TTC549 (cell line): ENCODE measurements at regions not wholly inside any gene's neighbourhood (a gene's known extent, or its start where the extent isn't known, plus 50 kb on each side); places are given as distances from the start of the nearest gene placed in this dataset.
"Not testable (repeated sequence)": the region's sequence is repeated elsewhere in the genome, so short reads cannot be mapped to it uniquely, and the experiment has no call there.

Experiments used
- FAIRE-seq: peaks from 2 replicates; lab custom pipeline; 2012; peaks lifted over from hg19 to GRCh38; lab: Jason Lieb, UNC

GRCh38 chr2:64918220-64918886 lies 70.8 kb upstream of the SLC1A4 start:
- no peak for FAIRE-seq

- FAIRE-seq, result no peak
Observed at GRCh38 chr2:64919261-64919660, 69.9 kb upstream of the SLC1A4 start.

- FAIRE-seq, result no peak
Observed at GRCh38 chr2:64922482-64923384, 66.5 kb upstream of the SLC1A4 start.

DNA sequence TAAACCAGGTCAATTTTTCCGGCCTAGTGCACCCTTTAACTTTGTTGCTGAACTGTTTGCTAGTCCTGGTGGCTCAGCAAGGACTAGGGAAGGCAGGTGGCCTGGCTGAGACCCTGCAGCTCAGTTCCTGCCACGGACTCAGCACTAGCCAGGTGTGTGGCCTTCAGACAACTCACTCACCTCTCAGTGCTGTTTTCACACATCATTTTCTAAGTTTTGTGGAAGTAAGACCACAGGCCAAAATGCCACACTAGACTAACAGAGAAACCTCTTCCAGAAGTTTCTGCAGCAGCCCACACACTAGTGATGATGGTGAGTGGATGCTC lies 65.9 kb upstream of the SLC1A4 start:
- no peak for FAIRE-seq

GRCh38 chr2:64924170-64924934 lies 64.8 kb upstream of the SLC1A4 start:
- FAIRE-seq, result no peak

DNA sequence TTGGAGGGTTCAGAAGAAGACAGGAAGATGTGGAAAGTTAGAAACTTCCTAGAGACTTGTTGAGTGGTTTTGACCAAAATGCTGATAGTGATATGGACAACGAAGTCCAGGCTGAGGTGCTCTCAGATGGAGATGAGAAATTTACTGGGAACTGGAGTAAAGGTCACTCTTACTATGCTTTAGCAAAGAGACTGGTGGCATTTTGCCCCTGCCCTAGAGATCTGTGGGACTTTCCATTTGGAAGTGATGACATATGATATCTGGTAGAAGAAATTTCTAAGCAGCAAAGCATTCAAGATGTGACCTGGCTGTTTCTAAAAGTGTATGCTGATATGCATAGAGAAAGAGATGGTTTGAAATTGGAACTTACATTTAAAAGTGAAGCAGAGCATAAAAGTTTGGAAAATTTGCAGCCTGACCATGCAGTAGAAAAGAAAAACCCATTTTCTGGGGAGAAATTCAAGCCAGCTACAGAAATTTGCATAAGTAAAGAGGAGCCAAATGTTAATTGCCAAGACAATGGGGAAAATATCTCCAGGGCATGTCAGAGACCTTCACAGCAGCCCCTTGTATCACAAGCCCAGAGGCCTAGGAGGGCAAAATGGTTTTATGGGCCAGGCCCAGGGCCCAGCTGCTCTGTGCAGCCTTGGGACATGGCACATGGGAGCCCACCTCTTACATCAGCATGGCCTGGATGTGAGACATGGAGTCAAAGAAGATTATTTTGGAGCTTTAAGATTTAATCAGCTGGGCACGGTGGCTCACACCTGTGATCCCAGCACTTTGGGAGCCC lies 63.1 kb upstream of the SLC1A4 start:
- FAIRE-seq, result not testable (repeated sequence)

GRCh38 chr2:64928813-64929212 lies 60.4 kb upstream of the SLC1A4 start:
- no peak for FAIRE-seq

GRCh38 chr2:64929333-64929732 lies 59.9 kb upstream of the SLC1A4 start:
- FAIRE-seq, result no peak

GRCh38 chr2:64930258-64930671 lies 58.9 kb upstream of the SLC1A4 start:
- FAIRE-seq, result no peak

GRCh38 chr2:64931246-64932115 lies 57.7 kb upstream of the SLC1A4 start:
- FAIRE-seq, result no peak

- no peak for FAIRE-seq
Observed at GRCh38 chr2:64932116-64932370, 57.2 kb upstream of the SLC1A4 start.

- no peak for FAIRE-seq
Observed at GRCh38 chr2:64932371-64933216, 56.6 kb upstream of the SLC1A4 start.

GRCh38 chr2:64934530-64934929 lies 54.7 kb upstream of the SLC1A4 start:
- no peak for FAIRE-seq

DNA sequence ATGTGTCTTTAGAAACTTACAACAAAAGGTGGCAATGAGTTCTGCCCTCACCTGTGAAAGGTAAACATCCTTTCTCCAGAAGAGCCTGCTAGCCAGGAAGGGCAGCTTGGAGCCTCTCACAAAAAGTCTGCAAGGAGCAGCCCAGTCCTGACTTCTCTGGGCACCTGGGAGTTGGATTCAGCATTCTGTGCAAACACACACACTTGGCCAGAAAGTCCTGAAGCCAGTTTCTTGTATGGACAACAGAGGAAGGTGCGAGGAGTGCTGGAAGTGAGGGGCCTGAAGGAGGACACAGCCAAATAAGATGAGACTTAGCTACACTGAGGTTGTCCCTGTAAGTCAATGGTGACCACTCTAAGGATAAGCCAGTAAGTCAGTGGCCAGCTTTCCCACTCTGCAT lies 52.4 kb upstream of the SLC1A4 start:
- no peak for FAIRE-seq

DNA sequence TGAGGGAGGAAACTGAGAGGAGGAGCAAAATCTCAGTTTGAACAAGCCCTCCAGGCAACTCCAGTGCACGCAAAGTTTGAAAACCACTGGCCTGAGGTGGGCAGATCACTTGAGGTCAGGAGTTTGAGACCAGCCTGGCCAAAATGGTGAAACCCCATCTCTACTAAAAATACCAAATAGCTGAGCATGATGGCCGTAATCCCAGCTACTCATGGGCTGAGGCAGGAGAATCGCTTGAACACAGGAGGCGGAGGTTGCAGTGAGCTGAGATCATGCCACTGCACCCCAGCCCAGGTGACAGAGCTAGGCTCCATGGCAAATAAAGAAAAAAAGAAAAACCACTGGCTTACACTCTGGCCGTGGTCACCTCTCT lies 51.9 kb upstream of the SLC1A4 start:
- not testable (repeated sequence) for FAIRE-seq

DNA sequence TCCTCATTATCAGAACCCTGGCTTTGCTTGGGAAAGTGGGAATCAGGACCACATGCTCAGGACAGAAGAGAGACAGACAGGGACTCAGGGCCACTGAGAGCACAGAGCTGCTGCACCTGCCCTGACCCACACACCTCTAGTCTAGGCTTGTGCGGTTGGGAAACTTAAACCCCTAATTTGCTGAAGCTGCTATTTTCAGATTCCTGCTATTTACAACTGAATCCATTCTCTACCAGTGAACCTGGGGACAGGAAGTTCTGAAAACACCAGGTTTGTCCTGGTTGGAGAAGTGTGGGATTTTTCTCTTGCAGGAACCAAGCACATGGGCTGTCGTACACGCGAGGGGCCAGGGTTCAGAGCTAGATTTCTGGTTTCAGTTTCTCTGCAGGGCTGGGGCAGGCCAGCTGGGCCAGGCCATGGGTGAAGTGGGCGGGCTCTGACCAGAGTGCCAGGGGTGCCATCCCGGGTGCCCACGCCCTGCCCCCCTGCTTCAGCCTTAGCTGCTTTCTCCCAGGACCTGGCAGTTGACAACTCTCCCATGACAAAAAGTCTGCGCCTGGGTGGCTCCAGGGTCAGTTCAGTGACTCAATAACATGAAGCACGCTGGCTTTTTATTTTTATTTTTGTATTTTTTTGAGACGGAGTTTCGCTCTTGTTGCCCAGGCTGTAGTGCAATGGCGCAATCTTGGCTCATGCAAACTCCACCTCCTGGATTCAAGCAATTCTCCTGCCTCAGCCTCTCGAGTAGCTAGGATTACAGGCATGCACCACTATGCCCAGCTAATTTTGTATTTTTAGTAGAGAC lies 51.3 kb upstream of the SLC1A4 start:
- FAIRE-seq, result no peak

DNA sequence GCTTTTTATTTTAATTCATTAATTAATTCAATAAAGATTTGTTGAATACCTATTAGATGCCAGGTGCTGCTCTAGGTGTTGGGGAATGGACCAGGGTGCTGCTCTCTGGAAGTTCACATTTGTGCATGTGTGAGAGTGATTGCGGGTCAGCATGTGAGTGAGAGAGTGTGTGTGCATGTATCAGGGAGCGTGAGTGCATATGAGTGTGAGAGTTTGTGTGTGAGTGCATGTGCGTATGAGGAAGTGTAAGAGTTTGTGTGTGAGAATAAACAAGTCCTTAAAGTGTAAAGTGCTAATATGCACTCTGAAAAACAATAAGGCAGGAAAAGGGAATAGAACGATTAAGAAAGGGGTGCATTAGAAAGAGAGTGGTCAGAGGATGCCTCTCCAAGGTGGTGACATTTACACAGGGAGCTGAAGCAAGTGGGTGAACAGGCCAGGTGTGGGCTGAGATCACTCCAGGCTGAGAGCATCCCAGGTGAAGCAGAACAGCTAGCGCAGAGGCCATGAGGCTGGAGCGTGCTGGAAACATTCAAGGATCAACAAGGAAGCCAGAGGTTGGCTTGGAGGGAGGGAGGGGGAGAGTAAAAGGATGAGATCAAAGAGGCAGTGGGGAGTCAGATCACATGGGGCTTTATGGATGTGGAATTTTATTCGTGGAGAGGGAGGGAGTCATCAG lies 50.5 kb upstream of the SLC1A4 start:
- no peak for FAIRE-seq

DNA sequence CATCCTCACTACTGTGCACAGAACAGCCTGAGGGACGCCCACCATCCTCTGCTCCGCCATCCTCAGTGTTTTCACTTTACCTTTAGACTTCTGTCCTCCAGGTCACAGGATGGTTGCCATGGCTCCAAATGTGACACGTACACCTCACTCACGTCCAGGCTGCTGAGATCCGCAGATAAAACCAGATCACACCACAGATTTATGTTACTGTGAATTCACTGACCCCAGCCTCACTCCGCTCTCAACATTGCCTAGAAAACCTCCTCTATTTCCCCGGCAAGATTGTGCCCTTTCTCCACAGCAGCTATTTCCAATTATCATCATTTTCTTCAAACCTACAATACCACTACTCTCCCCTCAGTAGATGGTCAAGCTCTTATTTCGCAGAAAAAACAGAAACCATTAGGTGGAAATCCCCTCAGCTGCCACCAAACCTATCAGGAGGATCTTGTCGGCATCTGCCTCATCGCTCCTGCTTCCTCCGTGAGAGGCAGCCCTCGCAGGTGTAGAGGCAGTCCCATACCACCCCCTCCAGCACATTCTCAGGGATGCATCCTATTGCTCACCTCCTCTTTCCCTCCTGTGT lies 49.8 kb upstream of the SLC1A4 start:
- no peak for FAIRE-seq
